C4-2B (cell line): ENCODE measurements at regions not wholly inside any gene's neighbourhood (a gene's known extent, or its start where the extent isn't known, plus 50 kb on each side); places are given as distances from the start of the nearest gene placed in this dataset.

Experiments
- H3K27ac ChIP-seq: fragments of 450-650 bp; 2 replicates; pipeline ENCODE4 v1.5.1; 2017
- ZFX ChIP-seq: fragments of 450-650 bp; IDR thresholded peaks from 2 replicates; pipeline ENCODE4 v1.6.1; 2017
- TF ChIP-seq, protein P1 (sequence below): fragments of 450-650 bp; conservative IDR thresholded peaks from 2 replicates; pipeline ENCODE4 v1.5.1; 2017; ENCODE audit warnings: mild to moderate bottlenecking

DNA sequence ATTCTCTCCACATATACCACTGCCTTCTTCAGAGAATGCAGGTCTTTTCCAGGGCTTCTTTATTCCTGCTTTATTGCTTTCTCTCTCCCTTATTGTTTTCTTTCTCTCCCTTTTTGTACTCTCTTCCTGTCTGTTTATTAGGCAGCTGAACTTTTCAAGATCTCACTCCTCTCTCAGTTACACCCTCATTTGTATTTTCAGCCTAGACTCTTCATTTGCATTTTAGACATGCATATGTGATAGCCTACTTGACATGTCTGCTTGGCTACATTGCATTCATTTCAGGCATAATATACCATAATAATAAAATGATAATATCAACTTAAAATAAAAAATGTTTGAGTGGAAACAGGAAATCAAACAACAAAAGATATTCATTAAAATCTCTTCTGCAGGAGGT, 377.9 kb upstream of the TNC start:
- TF ChIP-seq, protein P1, sequence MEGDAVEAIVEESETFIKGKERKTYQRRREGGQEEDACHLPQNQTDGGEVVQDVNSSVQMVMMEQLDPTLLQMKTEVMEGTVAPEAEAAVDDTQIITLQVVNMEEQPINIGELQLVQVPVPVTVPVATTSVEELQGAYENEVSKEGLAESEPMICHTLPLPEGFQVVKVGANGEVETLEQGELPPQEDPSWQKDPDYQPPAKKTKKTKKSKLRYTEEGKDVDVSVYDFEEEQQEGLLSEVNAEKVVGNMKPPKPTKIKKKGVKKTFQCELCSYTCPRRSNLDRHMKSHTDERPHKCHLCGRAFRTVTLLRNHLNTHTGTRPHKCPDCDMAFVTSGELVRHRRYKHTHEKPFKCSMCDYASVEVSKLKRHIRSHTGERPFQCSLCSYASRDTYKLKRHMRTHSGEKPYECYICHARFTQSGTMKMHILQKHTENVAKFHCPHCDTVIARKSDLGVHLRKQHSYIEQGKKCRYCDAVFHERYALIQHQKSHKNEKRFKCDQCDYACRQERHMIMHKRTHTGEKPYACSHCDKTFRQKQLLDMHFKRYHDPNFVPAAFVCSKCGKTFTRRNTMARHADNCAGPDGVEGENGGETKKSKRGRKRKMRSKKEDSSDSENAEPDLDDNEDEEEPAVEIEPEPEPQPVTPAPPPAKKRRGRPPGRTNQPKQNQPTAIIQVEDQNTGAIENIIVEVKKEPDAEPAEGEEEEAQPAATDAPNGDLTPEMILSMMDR = no peak
- no peak for TF ChIP-seq ZFX
- no peak overlapping the region for H3K27ac ChIP-seq

DNA sequence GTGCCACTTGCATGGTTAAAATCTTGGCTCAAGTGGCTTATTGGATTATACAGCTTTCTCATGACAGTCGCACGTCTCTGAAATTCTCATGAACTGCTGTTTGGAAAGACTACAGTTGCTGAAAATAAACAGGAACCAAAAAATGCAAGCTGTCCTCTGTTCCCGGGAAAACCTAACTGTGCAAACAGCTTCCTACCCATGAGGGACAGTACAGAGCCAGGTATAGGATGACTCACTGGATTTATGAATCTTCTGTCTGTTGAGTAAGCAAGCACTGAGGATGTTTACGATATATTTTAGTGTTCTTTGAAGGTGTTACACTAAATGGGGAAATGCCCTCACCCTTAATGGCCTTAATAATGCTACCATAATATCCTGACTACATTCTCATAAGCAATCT, 380.3 kb upstream of the TNC start:
- peak overlapping the region; percentile 63 for H3K27ac ChIP-seq
- TF ChIP-seq ZFX = no peak
- TF ChIP-seq, protein P1 = no peak; the same call in 1 of the 2 replicates

DNA sequence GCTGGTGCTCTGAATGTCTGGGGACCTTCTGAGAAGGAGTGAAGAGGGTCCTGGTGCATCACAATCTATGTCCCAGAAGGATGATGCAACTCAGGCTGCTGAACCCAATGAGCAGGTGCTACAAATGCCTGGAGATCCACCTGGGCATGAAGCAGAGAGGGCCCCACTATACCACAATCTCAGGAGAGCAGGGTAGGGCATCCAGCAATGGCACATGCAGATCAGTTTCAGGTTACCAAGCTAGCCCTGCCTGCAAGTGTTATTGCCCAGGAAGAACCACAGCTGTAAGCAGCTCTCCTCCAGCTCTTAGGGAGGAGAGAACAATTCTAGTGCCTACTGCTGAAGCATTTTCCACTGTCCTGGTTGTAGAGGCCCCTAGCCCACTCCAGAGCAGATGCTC, 389.2 kb upstream of the TNC start:
- no peak overlapping the region for H3K27ac ChIP-seq
- TF ChIP-seq ZFX = no peak
- TF ChIP-seq, protein P1 = no peak

DNA sequence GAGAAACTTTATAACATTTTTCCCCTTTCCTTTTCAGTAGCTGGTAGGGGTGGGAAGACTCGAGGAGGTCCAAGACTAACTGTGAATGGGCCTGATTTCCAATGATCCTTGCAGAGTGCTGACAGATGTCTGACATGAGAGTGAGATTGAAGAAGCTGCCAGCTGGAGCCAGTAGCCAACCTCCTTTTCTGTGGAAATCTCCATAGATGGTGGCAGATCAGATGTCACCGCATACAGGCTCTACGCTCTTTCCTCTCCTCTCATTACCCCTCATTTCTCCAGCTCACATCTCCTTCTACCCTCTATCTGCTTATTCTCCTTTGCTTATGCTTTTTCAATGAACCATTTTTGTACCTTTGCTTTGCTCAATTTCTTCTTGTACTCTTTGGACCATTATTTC, 395.2 kb upstream of the TNC start:
- TF ChIP-seq ZFX = no peak
- TF ChIP-seq, protein P1 = no peak
- no peak overlapping the region for H3K27ac ChIP-seq

DNA sequence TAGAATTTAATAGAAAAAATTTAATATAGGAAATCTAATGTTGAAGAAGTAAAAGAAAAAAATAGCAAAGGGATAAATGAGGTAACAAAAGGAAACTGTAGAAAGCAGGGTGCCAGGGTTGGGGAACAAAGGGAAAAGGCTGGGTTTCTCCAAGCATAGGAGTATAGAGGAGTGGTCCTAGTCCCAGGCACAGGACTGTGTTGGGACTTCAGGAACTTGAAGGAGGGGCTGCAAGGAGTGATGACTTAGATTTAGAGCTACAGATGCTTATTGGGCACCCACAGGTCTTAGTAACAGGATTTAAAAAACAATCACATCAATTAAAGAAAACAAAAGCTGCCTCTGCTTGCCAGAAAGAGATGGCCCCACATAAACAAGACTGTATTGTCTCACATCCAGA, 396.5 kb upstream of the TNC start:
- no peak overlapping the region for H3K27ac ChIP-seq
- TF ChIP-seq ZFX = no peak
- TF ChIP-seq, protein P1 = no peak

DNA sequence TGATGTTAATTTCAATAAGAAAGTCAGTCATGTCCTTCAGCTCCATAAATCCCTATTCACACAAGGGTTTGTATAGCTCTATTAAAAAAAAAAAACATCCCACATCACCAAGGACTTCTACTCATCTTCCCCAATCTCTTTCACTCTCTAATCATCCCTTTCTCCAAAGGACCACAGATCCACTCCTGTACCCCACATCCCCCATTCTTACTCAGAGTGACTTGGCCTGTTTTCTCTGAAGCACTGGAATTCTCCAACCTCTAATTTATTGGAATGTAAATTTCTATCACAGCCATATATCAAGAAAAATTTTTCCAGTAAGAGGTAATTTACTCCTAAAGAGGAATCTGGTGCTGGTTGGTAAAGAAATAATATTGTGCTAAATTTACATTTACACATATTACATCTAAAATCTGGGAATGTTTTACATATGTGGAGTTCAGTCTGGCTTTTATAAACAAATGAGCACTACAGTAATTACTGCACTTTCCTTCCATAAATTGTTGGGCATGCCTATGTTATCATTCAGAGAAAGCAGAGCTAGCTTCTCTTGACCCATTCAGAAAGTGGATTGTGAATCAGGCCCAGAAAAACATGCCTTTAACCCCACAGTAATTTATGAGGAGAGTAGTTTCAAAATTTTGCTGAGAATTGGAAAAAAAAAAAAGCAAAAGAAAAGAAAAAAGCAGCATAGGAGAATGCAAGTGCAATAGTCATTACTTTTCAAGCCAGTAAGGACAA, 399.5 kb upstream of the TNC start:
- TF ChIP-seq, protein P1 = no peak
- no peak for TF ChIP-seq ZFX
- H3K27ac ChIP-seq = no peak overlapping the region

DNA sequence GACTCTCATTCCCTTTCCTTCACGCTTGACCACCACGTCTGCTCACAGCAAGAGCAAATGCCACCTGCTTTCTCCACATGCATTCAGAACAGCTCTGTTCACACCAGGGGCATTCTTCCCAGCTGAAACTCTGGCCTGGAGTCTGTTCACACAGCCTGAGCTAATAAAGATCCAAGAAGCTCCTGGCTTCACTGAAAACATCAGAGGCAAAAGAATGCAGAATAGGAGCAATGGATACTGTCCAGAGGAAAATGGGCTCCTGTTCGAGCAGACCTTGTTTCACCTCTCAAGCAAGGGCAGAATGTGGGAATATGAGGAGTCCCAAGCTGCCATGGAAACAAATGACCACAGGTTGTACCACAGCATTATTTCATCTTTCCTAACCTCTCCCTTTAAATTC, 402.7 kb upstream of the TNC start:
- no peak overlapping the region for H3K27ac ChIP-seq
- TF ChIP-seq, protein P1 = no peak
- no peak for TF ChIP-seq ZFX
